ENCODE measurements at regions not wholly inside any gene's neighbourhood (a gene's known extent, or its start where the extent isn't known, plus 50 kb on each side); places are given as distances from the start of the nearest gene placed in this dataset.
"Not testable (repeated sequence)": the region's sequence is repeated elsewhere in the genome, so short reads cannot be mapped to it uniquely, and the experiment has no call there.

DNA sequence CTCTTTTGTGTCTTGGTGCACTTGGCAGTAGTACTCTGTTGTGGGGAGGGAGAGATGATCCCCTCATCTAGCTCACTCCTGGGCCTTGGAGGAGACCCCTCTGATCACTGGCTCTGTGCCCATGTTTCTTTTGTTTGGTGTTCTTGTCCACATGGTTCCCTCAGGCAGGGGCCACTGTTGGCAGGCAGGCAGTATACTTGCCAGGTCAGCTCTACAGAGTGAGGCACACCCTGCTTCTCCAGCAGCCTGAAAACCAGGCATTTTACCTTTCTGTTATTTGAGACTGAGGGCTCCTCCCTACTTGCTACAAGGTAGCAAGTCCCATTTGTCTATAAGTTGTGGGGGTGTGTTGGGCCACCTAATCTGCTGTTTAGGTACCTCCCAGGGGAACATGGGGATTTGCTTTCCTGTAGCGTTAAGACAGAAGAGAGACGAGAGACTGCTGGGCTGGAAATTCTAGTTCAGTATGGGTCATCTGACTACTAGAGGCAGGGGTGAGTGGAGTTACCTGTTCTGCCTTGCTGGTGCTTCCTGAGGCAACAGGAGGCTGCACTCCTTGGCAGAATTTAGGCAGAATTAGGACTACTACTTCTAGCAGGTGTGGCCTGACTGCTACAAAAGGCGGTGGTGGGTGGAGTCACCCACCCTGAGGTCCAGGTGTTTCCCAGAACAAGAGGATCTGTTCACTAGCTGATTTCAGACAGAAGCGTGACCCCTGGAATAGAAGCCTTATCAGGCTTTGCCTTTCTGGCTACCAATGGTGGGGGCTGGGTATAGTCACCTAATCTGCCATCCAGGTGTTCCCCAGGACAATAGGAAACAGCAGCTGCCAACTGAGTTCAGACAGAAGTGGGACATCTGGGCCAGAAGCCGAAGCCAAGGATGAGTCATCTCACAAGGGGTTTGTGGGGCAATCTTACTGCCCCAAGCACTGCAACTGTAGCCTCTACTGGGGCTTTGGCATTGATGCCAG, 843.0 kb upstream of the ATXN8OS start:
- DNase-seq: no peak

DNA sequence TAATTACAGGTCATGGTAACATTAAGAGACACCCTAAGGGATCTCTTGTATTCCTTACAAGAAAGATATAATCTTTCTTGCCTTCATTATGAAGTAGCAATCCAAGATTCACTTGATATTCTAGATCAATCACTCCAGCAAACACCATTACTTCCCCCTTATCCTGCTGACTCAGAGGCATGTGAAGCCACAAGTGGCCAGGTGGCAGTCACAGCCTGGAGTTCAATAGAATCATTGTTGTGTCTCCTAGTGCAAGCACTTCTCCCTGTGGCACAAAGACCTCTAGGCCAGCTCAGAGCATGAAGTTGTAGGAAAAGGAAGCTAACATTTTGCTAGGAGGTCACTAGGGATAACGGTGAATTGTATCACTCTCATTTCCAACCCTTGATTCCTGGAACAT, 864.3 kb upstream of the ATXN8OS start:
- no peak for DNase-seq

DNA sequence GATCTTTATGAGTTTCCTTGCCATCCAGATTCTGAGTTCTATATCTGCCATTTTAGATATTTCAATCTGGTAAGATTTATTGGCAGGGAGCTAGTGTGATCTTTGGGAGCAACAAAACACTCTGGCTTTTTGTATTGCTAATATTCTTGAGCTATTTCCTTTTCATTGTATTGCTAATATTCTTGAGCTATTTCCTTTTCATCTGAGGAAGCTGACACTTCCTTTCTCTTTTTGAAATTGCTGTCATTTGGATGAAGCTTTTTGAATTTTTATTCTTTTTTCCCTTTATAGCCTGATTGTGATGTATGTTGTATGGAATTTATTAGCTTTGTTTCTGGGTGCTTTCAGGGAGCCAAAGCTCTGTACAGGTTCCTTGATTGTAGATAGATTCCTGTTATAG, 873.5 kb upstream of the ATXN8OS start:
- DNase-seq: no peak

DNA sequence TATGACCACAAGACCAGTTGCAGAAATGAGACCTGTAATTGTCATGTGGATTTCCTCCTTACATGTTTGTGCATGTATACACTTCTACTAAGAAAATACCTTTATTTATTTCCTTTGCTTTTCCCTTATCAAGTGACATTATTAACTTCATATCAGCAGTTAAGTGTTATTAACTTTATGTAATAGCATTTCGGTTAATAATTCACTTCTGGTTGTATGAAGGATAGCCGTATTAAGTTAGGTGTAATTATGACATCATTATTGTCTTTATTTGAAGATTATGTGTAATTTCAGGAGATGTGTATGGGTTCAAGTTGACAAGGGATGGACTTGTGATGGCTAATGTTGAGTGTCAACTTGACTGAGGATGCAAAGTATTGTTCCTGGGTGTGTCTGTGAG, 881.2 kb upstream of the ATXN8OS start:
- no peak for DNase-seq

DNA sequence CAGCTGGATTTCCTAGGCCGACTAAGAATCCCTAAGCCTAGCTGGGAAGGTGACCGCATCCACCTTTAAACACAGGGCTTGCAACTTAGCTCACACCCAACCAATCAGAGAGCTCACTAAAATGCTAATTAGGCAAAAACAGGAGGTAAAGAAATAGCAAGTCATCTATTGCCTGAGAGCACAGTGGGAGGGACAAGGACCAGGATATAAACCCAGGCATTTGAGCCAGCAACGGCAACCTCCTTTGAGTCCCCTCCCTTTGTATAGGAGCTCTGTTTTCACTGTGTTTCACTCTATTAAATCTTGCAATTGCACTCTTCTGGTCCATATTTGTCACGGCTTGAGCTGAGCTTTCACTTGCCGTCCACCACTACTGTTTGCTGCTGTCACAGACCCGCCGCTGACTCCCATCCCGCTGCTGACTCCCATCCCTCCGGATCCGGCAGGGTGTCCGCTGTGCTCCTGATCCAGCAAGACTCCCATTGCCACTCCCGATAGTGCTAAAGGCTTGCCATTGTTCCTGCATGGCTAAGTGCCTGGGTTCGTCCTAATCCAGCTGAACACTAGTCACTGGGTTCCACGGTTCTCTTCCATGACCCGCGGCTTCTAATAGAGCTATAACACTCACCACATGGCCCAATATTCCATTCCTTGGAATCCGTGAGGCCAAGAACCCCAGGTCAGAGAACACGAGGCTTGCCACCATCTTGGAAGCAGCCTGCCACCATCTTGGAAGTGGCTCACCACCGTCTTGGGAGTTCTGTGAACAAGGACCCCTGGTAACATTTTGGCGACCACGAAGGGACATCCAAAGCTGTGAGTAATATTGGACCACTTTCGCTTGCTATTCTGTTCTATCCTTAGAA, 885.8 kb upstream of the ATXN8OS start:
- DNase-seq: not testable (repeated sequence)

DNA sequence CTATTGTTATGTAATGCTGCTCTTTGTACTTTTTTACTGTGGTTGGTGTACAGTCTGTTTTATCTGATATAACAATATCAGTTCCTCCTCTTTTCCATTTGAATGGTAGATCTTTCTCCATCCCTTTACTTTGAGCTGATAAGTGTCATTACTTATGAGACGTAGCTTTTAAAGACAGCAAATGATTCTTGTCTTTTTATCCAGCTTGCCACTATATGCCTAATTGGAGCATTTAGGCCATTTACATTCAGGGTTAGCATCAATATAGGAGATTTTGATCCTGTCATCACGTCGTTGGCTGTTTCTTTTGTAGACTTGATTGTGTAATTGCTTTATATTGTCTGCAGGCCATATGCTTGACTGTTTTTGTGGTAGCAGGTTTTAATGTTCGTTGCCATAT, 894.2 kb upstream of the ATXN8OS start:
- no peak for DNase-seq

DNA sequence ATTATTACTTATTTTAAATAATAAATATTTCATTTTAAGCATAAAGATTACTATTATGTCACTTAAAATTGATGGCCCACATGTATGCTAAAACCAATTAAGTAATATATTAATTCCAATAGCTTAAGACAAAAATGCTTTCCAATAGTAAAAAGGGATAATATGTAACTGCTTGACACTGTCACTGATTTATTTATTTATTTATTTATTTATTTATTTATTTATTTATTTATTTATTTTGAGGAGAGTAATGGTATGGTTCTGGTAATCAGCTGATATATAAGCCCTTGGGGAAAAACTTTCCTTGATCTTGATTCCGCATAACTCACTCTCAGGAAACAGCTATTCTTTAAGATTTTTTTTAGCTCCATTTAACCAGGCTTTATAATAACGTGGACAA, 903.0 kb upstream of the ATXN8OS start:
- DNase-seq: no peak

DNA sequence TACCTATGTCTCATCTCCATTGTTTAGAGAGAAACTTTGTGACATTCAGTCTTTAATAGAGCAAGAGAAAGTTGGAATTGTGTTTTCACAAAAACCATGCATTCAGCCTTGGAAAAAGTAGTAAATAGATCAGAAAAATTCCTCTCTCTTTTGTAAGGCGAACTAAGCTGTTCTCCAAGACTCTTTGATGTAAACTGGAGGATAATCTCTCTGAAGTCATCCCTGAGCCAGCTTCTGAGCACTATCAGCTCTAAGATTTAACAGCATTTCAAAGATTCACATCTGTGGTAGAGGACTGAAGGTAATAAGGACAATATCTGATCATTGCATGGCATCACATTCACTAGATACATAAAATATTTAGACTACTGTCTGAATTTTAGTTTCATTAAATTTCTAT, 904.6 kb upstream of the ATXN8OS start:
- no peak for DNase-seq

DNA sequence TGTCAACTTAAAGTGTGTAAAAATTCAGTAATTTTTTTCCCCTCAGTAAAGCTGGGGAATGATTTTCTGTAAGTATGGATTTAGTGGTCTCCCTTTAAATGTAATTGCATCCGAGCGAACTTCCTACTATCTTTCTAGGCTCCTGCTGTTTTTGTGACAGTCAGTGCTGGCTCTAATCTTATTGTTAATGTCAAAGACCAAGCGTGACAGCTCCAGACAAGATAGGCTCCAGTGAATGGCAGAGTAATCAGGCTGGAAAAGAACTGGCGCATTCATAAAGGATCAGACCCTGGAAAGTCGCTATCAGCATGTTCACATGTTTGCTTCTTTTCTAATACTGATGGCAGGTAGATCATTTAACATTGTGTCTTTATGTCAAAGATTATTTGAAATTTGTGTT, 908.0 kb upstream of the ATXN8OS start:
- DNase-seq: no peak

DNA sequence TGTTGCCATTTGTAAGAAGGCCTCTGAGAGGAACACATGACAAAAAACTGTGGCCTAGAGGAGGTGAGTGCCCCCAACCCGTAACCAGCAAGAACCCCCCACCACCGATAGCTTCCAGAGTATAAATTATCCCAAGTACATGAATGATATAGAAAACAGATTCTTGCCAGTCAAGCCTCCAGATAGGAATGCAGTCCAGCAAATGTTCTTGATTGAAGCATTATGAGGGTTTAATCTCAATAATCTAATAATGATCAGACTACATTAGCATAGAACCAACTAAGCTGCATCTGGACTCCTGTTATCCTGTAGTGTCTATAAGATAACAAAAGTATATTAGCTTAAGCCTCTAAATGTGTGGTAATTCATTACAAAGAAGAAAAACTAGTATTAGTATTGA, 908.9 kb upstream of the ATXN8OS start:
- DNase-seq: no peak

DNA sequence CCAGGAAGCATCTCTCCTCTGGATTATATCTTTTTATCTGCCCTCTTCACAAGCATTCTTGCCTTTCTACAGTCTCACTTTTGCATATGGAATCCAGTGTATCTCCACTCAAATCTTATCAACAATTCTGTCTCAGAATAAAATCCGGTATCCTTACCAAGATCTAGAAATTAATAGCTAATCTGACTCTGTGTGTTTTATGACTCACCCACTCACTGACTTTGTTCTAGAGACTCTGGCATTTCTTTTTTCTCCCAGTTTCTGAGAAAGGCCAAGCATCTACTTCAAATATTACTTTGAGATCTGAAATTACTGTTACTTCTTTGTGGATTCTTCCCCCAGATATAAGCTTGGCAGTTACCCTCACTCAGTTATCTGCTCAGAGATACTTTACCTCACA, 913.5 kb upstream of the ATXN8OS start:
- DNase-seq: no peak

DNA sequence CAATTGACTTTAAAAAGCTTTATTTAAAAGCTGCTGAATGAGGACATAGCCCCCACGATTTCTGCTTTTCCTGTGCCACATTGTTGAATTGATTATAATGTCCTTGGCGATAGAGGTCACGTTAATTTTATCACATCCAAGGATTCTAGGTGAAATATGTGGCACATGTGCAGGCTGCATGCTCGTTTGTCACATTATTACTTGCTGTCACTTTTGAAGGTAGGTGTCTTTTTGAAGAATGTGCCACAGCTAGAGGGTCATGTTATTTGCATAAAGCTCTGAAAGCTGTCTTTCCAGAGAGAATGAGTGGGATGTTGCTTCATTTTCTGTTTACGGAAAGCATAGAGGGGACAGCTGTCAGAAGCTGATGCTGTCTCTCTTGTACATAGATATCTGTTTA, 927.6 kb upstream of the ATXN8OS start:
- no peak for DNase-seq

DNA sequence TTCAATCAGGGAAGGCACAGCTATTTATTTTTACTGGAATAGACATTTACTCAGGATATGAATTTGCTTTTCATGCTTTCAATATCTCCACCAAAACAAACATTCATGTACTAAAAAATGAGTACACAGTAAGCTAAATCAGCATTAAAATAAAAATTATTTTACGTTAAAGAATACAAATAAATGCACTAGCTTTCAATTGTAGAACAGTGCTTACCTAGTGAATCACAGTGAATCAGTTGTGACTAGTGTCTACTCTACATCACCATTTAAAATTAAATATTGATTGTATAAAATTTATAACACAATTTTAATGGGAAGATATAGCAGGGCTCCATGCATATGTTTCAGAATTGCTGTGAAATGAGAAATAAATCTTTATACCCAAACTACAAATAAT, 929.6 kb upstream of the ATXN8OS start:
- no peak for DNase-seq

DNA sequence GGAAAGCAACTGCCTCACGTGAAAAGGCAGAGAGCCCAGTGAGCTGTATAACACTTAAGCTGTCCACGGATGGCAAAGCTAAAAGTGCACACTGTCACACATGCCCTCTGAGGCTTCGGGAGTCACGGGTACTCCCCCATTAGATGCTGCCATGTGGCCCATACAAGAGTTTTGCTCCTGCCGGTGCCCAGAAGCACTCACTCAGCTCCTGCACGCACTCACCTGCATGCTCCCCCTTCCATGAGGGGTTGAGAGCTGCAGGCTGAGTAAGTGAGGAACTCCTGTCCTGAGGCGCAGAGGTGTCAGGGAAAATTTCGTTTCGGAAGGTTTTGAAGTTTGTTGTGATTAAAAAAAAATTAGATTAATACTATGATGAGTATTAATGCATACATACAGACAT, 939.2 kb upstream of the ATXN8OS start:
- DNase-seq: no peak

DNA sequence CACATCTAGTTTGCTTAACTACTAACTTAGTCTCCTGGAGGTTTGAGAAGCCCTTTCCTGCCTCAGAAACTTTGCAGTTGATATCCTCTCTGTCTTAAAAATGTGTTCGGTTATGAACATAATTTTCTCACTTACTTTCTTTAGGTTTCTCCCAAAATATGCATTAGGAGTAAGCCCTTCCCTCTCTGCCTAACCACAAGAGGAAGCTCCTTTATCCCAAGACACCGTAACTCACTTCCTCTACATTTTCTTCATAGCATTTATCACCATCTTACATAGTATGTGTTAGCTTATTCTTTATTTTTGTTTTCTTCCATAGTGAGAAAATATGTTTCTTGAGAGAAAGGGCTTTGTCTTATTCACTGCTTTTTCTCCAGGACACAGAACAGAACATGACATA, 952.5 kb upstream of the ATXN8OS start:
- DNase-seq: no peak

DNA sequence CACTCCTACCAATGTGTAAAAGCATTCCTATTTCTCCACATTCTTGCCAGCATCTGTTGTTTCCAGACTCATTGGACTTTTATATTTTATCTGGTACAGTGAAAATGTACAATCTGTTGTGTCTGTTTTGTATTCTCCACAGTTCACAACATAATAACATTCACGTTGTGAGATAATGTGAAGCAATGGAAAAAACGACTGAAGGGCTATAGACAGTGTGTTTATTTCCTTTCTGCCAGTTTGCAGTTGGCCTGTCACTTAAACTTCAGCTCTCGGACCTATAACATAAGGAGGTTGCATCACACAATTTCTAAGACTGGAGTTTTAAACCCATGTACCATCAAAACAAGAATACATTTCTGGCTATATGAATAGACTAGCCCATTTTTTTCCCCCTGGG, 965.5 kb upstream of the ATXN8OS start:
- no peak for DNase-seq

DNA sequence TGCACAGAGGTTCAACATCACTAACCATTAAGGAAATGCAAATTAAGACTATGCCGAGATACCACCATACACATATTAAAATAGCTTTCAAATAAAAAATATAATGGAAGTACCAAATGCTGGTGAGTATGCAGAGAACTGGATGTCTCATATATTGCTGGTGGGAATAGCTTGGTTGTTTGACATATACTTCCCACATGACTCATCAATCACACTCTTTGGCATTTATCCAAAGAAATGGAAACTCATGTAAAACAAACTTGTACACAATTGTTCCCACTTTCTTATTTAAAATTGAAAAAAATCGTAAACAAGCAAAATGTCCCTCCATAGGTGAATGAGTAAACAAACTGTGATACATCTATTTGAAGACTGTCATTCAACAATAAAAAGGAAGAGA, 982.6 kb upstream of the ATXN8OS start:
- DNase-seq: no peak

DNA sequence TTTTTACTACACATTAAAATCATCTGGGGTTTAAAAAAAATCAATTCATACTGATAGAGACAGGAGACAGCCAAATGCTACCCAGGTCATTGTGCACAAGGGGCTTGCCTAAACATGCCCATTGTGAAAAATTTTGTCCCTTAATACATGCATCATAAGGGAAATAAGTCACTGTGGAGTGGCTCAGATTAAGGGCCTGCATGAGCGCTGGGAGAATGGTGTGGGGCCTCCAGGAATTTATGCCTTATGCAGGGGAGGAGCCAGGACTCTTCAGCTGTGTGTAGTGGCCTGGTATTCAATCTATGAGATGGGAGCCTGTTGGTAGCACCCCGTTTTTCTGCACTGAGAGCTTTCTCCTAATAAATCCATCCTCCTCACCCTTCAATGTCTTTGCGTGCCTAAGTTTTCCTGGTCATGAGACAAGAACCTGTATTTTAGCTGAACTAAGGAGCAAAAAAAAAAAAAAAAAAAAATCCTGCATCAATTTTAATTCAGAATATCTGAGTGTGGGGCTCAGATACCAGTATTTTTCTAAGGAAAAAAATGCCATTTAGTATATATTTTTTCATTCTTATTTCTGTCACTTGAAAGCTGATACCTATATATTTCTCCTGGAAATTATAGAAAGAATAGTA, 997.6 kb upstream of the ATXN8OS start:
- no peak for DNase-seq

DNA sequence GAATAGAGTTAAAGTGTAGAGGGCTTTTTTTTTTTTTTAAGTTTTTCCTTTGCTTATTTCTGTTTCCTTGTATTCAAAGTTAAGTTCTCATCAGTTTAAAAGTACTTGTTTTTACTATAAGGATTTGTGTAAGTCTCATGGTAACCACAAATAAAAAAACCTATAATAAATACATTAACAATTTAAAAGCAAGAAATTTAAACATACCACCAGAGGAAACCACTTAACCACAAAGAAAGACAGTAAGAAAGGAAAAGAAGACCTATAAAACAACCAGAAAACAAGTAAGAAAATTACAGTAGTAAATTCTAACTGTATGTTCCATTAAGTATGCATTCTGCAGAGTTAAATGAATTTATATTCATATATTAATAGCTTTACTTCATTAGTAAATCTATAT, 999.1 kb upstream of the ATXN8OS start:
- DNase-seq: no peak

DNA sequence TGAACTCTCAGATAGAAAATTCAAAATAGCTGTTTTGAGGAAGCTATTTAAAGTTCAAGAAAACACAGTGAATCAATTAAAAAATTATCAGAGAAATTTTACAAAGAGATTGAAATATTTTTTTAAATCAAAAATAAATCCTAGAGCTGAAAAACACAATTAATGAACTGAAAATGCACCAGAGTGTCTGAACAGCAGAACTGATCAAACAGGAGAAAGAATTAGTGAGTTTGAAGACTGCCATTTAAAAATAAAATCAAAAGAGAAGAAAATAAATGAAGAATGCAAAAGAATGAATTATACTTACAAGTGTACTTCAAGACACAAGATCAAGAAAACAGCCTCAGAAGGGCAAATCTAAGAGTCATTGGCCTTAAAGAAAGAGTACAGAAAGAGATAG, 1000.2 kb upstream of the ATXN8OS start:
- DNase-seq: no peak

DNA sequence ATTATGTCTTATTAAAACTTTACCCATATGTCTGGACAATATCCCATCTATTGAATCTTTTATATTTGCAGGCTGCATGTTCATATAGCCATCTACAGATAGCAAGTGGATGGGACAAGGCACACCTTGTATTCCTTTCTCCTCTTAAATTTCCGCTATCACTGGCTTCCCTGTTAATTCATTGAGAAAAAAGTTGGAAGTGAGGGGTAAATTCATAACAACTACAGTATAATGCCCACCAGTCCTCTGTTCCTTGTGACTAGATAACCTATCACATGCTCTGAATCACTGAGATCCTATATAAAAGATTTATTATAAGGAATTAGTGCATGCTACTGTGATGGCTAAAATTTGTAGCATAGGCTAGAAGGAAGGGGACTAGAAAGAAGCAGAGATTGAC, 1005.8 kb upstream of the ATXN8OS start:
- no peak for DNase-seq

DNA sequence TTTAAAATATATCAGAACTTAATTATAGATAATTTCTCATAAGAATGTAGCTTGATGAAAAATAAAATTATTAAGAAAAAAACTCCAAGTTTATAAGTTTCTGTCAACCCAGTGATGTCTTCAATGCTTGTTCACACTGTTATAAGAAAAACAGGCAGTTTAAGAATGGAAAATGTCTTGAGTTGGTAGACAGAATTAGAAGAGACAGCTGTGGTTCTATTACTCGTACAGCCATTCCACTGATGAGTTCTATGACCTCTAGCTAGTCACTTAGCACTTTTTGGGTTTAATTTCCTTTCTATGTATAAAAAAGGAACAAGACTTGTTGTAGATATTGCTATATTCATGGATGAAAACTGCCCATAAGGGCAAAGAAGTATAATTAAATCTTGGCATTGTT, 1013.1 kb upstream of the ATXN8OS start:
- DNase-seq: no peak

All from skin of body (tissue), 1 donor.